ELF-1 (cell line): ENCODE measurements at regions not wholly inside any gene's neighbourhood (a gene's known extent, or its start where the extent isn't known, plus 50 kb on each side); places are given as distances from the start of the nearest gene placed in this dataset.
"Not testable (repeated sequence)": the region's sequence is repeated elsewhere in the genome, so short reads cannot be mapped to it uniquely, and the experiment has no call there.

ENCODE experiments used
- DNase-seq: peaks from one replicate; pipeline ENCODE4 v3.0.0-alpha.2; 2016; ENCODE audit warnings: low read depth, low spot score

GRCh38 chr6:112874881-112875280 is 527.8 kb downstream of the RFPL4B start:
- peak; percentile 8 for DNase-seq

- peak; percentile 54 for DNase-seq
Measured at GRCh38 chr6:112877134-112878100, 530.3 kb downstream of the RFPL4B start.

GRCh38 chr6:112879920-112880413 is 532.8 kb downstream of the RFPL4B start:
- DNase-seq: peak; percentile 96

- peak; percentile 2 for DNase-seq
Measured at GRCh38 chr6:112881027-112881426, 533.9 kb downstream of the RFPL4B start.

GRCh38 chr6:112881828-112882780 is 535.0 kb downstream of the RFPL4B start:
- DNase-seq: no peak

- no peak for DNase-seq
Measured at GRCh38 chr6:112883095-112883494, 536.0 kb downstream of the RFPL4B start.

- DNase-seq: no peak
Measured at GRCh38 chr6:112886415-112886814, 539.3 kb downstream of the RFPL4B start.

- peak; percentile 4 for DNase-seq
Measured at GRCh38 chr6:112887424-112887823, 540.3 kb downstream of the RFPL4B start.

GRCh38 chr6:112899541-112899940 is 552.4 kb downstream of the RFPL4B start:
- DNase-seq: no peak

- DNase-seq: no peak
Measured at GRCh38 chr6:112903361-112903760, 556.2 kb downstream of the RFPL4B start.

- no peak for DNase-seq
Measured at GRCh38 chr6:112906726-112907125, 559.6 kb downstream of the RFPL4B start.

GRCh38 chr6:112909781-112910180 is 562.7 kb downstream of the RFPL4B start:
- DNase-seq: no peak

GRCh38 chr6:112910256-112910655 is 563.1 kb downstream of the RFPL4B start:
- DNase-seq: no peak

GRCh38 chr6:112911959-112912358 is 564.8 kb downstream of the RFPL4B start:
- no peak for DNase-seq

- no peak for DNase-seq
Measured at GRCh38 chr6:112912416-112913101, 565.4 kb downstream of the RFPL4B start.

- not testable (repeated sequence) for DNase-seq
Measured at GRCh38 chr6:112919744-112920143, 572.6 kb downstream of the RFPL4B start.

- no peak for DNase-seq
Measured at GRCh38 chr6:112920994-112921393, 573.9 kb downstream of the RFPL4B start.

GRCh38 chr6:112923940-112924587 is 576.9 kb downstream of the RFPL4B start:
- DNase-seq: no peak

GRCh38 chr6:112925702-112926101 is 578.6 kb downstream of the RFPL4B start:
- no peak for DNase-seq

- no peak for DNase-seq
Measured at GRCh38 chr6:112927641-112928320, 580.7 kb downstream of the RFPL4B start.
